Stimulated activated naive CD8-positive, alpha-beta T cell treated with anti-CD3 and anti-CD28 coated beads, Interleukin-15, Interleukin-2, amounts not matched to agents 100 ng/mL and 50 ng/mL, for 24 hours (primary cell): ENCODE measurements at regions not wholly inside any gene's neighbourhood (a gene's known extent, or its start where the extent isn't known, plus 50 kb on each side); places are given as distances from the start of the nearest gene placed in this dataset.
"Not testable (repeated sequence)": the region's sequence is repeated elsewhere in the genome, so short reads cannot be mapped to it uniquely, and the experiment has no call there.

Experiments
- H3K27ac Mint-ChIP-seq: one replicate; pipeline ENCODE4 v1.8.0; 2021; ENCODE audit warnings: mild to moderate bottlenecking, mixed read lengths
- H3K27me3 Mint-ChIP-seq: one replicate; pipeline ENCODE4 v1.8.0; 2021; ENCODE audit warnings: mixed read lengths
- H3K36me3 Mint-ChIP-seq: one replicate; pipeline ENCODE4 v1.8.0; 2021; ENCODE audit warnings: low read depth, mixed read lengths
- H3K4me1 Mint-ChIP-seq: one replicate; pipeline ENCODE4 v1.8.0; 2021; ENCODE audit warnings: low read depth, mixed read lengths
- H3K4me3 Mint-ChIP-seq: one replicate; pipeline ENCODE4 v1.8.0; 2021; ENCODE audit warnings: mild to moderate bottlenecking, mixed read lengths
- H3K9me3 Mint-ChIP-seq: one replicate; pipeline ENCODE4 v1.8.0; 2021; ENCODE audit warnings: mixed read lengths

DNA sequence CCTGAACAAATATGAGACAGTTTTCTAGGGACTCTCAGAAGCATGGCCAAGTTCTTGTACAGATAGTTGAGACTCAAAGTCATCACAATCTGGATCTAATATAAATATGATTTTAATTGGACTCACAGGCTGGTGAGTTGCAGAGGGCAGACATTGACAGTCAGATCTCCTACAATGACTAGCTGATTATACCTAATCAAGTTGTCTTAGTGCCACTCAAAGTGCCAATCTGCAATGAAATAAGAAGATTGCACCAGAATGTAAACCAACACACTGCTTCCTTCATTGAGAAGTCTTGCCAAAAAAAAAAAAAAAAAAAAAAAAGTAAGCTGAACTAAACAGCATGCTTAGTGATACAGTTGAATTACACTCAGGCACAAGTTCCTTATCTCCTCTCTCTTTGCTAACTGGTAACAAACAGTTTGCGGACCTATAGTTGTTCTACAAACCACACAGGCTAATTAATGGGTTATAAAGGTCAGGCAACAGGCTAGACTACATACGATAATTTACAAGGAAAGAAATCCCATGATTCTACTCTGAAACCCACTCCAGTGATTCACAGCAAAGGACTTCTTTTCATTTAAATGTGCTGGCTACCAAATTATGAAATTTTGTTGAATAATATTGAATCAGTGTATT, 107.3 kb upstream of the NIPBL start:
- no peaks in the 10 kb centered on the region for H3K4me1 Mint-ChIP-seq
- H3K27me3 Mint-ChIP-seq = peaks cover 8% of the 10 kb centered on the region
- H3K4me3 Mint-ChIP-seq = no peak overlapping the region
- peaks cover 10% of the 10 kb centered on the region for H3K9me3 Mint-ChIP-seq
- no peaks in the 10 kb centered on the region for H3K36me3 Mint-ChIP-seq
- H3K27ac Mint-ChIP-seq = no peak overlapping the region

DNA sequence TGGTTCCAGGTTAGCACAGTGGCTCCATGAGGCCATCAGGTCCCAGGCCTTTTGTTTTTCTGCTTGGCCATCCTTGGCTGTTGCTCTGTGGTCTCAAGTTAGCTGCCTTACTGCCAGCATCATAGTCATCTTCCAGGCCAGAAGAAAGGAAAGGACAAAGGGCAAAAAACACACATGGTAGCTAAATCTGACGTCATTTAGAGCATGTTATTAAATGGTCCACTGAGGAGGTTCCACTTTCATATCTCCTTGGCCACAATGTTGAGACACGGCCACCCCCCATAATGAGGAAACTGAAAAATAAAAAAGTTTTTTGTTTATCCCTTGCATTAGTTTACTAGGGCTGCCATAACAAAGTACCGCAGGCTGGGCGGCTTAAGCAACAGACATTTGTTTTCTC, 106.4 kb upstream of the NIPBL start:
- H3K4me3 Mint-ChIP-seq = no peak overlapping the region
- H3K36me3 Mint-ChIP-seq = no peaks in the 10 kb centered on the region
- H3K27ac Mint-ChIP-seq = no peak overlapping the region
- peaks cover 10% of the 10 kb centered on the region for H3K9me3 Mint-ChIP-seq
- no peaks in the 10 kb centered on the region for H3K4me1 Mint-ChIP-seq
- peaks cover 12% of the 10 kb centered on the region for H3K27me3 Mint-ChIP-seq

GRCh38 chr5:36772276-36773140, 104.1 kb upstream of the NIPBL start:
- H3K27ac Mint-ChIP-seq = no peak overlapping the region
- no peak overlapping the region for H3K4me3 Mint-ChIP-seq
- H3K9me3 Mint-ChIP-seq = peaks cover 4% of the 10 kb centered on the region
- H3K36me3 Mint-ChIP-seq = no peaks in the 10 kb centered on the region
- H3K27me3 Mint-ChIP-seq = peaks cover 13% of the 10 kb centered on the region
- H3K4me1 Mint-ChIP-seq = no peaks in the 10 kb centered on the region

GRCh38 chr5:36777105-36777757, 99.3 kb upstream of the NIPBL start:
- peaks cover 17% of the 10 kb centered on the region for H3K27me3 Mint-ChIP-seq
- no peak overlapping the region for H3K27ac Mint-ChIP-seq

GRCh38 chr5:36778336-36778735, 98.2 kb upstream of the NIPBL start:
- Mint-ChIP-seq H3K4me1 (no peaks in the 10 kb centered on the region), H3K36me3 (no peaks in the 10 kb centered on the region), H3K9me3 (no peaks in the 10 kb centered on the region), H3K27ac (no peak overlapping the region), H3K4me3 (no peak overlapping the region), H3K27me3 (peaks cover 17% of the 10 kb centered on the region)

More at GRCh38 chr5:36777105-36777757, 99.3 kb upstream of the NIPBL start:
- H3K4me3 Mint-ChIP-seq = no peak overlapping the region
- H3K36me3 Mint-ChIP-seq = no peaks in the 10 kb centered on the region
- no peaks in the 10 kb centered on the region for H3K4me1 Mint-ChIP-seq
- no peaks in the 10 kb centered on the region for H3K9me3 Mint-ChIP-seq

DNA sequence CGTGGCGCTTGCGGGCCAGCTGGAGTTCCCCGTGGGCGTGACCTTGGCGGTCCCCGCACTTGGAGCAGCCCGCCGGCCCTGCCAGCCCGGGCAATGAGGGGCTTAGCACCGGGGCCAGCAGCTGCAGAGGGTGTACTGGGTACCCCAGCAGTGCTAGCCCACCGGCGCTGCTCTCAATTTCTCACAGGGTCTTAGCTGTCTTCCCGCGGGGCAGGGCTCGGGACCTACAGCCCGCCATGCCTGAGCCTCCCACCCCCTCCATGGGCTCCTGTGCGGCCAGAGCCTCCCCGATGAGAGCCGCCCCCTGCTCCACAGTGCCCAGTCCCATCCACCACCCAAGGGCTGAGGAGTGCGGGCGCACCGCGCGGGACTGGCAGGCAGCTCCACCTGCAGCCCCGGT, 94.0 kb upstream of the NIPBL start:
- not testable (repeated sequence) for H3K27me3 Mint-ChIP-seq, H3K27ac Mint-ChIP-seq, H3K36me3 Mint-ChIP-seq, H3K9me3 Mint-ChIP-seq, H3K4me3 Mint-ChIP-seq, H3K4me1 Mint-ChIP-seq

- no peaks in the 10 kb centered on the region for H3K27me3 Mint-ChIP-seq
- no peaks in the 10 kb centered on the region for H3K4me1 Mint-ChIP-seq
- H3K9me3 Mint-ChIP-seq = no peaks in the 10 kb centered on the region
- no peak overlapping the region for H3K4me3 Mint-ChIP-seq
- H3K27ac Mint-ChIP-seq = no peak overlapping the region
- no peaks in the 10 kb centered on the region for H3K36me3 Mint-ChIP-seq
These were observed 90.0 kb upstream of the NIPBL start for GRCh38 chr5:36786448-36787012.

GRCh38 chr5:36787365-36788093, 89.0 kb upstream of the NIPBL start:
- Mint-ChIP-seq H3K4me3 (no peak overlapping the region), H3K4me1 (no peaks in the 10 kb centered on the region), H3K27ac (no peak overlapping the region), H3K27me3 (peaks cover 4% of the 10 kb centered on the region), H3K36me3 (no peaks in the 10 kb centered on the region), H3K9me3 (no peaks in the 10 kb centered on the region)

DNA sequence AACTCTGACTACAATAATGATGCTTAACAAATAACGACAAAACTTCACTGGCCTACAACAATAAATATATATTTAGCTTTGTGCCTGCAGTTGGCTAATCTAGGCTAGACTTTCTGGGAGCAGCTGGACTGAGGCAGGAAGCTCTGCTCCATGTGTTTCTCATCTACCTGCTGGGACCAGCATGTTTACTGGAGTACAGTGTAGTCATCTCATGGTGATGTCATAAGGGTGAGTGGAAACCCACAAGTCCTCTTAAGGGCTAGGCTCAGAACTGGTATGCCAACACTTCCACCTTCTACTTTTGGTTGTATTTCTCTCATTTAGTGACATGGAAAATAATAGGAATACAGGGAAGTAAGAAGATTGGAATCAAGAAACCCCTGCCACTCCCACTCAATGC, 85.7 kb upstream of the NIPBL start:
- Mint-ChIP-seq H3K27me3 (peaks cover 4% of the 10 kb centered on the region), H3K4me3 (no peak overlapping the region), H3K9me3 (no peaks in the 10 kb centered on the region), H3K4me1 (no peaks in the 10 kb centered on the region), H3K27ac (no peak overlapping the region), H3K36me3 (no peaks in the 10 kb centered on the region)

- Mint-ChIP-seq H3K36me3 (no peaks in the 10 kb centered on the region), H3K9me3 (no peaks in the 10 kb centered on the region), H3K27ac (no peak overlapping the region)
These were observed 83.9 kb upstream of the NIPBL start for GRCh38 chr5:36792560-36793180.

DNA sequence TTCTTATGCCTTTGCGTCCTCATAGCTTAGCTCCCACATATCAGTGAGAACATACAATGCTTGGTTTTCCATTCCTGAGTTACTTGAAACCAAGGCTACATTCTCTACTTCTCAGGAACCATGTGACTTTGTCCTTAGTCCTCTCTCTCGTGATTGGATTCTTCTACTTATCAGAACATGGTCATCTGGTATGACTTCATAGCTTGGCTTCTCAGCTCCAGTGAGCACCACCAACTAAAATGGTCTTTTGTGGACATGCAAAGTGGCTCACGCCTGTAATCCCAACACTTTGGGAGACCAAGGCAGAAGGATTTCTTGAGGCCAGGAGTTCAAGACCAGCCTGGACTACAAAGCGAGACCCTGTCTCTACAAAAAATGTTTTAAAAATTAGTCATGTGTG, 81.2 kb upstream of the NIPBL start:
- no peaks in the 10 kb centered on the region for H3K9me3 Mint-ChIP-seq
- H3K4me1 Mint-ChIP-seq = no peaks in the 10 kb centered on the region
- H3K27me3 Mint-ChIP-seq = peaks cover 8% of the 10 kb centered on the region
- no peaks in the 10 kb centered on the region for H3K36me3 Mint-ChIP-seq
- H3K4me3 Mint-ChIP-seq = no peak overlapping the region
- H3K27ac Mint-ChIP-seq = no peak overlapping the region

More at GRCh38 chr5:36792560-36793180, 83.9 kb upstream of the NIPBL start:
- peaks cover 8% of the 10 kb centered on the region for H3K27me3 Mint-ChIP-seq
- H3K4me1 Mint-ChIP-seq = no peaks in the 10 kb centered on the region
- H3K4me3 Mint-ChIP-seq = no peak overlapping the region

DNA sequence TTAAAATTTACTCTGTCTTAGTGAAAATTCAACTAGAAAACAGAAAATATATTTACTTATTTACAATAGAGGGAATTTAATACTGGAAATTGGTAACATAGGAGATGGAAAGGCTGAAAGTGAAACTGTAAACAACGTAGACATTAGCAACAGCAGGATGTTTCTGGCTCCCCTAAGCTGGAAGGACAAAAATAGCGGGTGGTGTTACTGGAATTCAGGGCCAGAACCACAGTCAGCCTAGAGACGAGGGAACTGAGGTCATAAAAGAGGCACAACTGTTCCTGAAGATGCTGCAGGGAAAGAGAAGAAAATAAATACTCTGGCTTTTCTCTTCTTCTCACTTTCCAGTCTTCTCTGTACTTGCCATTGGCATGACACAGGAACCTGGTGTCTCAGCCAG, 80.4 kb upstream of the NIPBL start:
- Mint-ChIP-seq H3K27me3 (peaks cover 8% of the 10 kb centered on the region), H3K36me3 (no peaks in the 10 kb centered on the region), H3K4me1 (no peaks in the 10 kb centered on the region), H3K27ac (no peak overlapping the region), H3K4me3 (no peak overlapping the region), H3K9me3 (no peaks in the 10 kb centered on the region)

DNA sequence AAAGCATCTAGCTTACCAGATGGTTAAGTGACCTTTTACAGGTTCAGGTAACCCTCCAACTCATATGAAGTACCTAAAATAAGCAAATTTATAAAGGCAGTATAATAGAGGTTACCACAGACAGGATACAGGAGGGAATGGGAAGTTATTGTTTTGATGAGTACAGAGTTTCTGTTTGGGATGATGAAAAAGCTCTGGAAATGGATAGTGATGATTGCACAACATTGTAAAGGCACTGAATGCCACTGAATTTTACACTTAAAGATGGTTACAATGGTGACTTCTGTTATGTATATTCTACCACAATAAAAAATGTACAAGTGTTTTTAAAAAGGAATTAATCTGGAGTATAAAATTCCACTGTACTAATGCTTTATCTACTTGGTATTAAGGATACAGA, 75.0 kb upstream of the NIPBL start:
- Mint-ChIP-seq H3K9me3 (no peaks in the 10 kb centered on the region), H3K27ac (no peak overlapping the region), H3K4me1 (no peaks in the 10 kb centered on the region), H3K4me3 (no peak overlapping the region), H3K27me3 (peaks cover 16% of the 10 kb centered on the region), H3K36me3 (no peaks in the 10 kb centered on the region)

DNA sequence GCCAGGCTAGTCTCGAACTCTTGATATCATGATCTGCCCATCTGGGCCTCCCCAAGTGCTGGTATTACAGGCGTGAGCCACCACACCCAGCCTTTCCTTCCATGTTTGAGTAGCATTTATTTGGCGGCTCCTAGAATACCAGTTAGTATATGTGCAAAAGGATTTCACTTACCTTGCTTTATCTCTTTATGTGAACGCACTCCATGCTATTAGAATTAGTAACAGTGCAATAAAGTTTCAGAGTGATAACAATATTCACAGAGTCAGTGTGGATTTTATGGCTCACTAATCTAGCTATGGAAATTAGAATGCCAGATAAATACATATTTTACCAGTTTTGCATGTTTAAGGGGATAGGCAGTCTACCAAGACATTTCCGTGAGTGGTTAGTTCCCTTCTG, 74.4 kb upstream of the NIPBL start:
- no peak overlapping the region for H3K27ac Mint-ChIP-seq
- no peak overlapping the region for H3K4me3 Mint-ChIP-seq
- no peaks in the 10 kb centered on the region for H3K9me3 Mint-ChIP-seq
- H3K4me1 Mint-ChIP-seq = no peaks in the 10 kb centered on the region
- no peaks in the 10 kb centered on the region for H3K36me3 Mint-ChIP-seq
- peaks cover 13% of the 10 kb centered on the region for H3K27me3 Mint-ChIP-seq
